IMR-90 (cell line): ENCODE measurements at regions not wholly inside any gene's neighbourhood (a gene's known extent, or its start where the extent isn't known, plus 50 kb on each side); places are given as distances from the start of the nearest gene placed in this dataset.
"Not testable (repeated sequence)": the region's sequence is repeated elsewhere in the genome, so short reads cannot be mapped to it uniquely, and the experiment has no call there.

Source experiments
- ATAC-seq: fragments of 200-7000 bp; cut with Tn5 transposase; 2 replicates; pipeline ENCODE4 v1.9.1; 2020; ENCODE audit warnings: low read depth, mild to moderate bottlenecking, moderate library complexity
- BruUV-seq: library from RNA; stranded (reverse); fragments of 400-500 nt; replicated peaks from 2 replicates; lab custom pipeline; 2021; lab: Mats Ljungman, UMichigan
- CTCF ChIA-PET: fragments of 300-600 bp; formaldehyde crosslinking; extraction: SDS; loops from one replicate; lab custom pipeline; 2021; ENCODE audit warnings: antibody characterized with exemption; lab: Yijun Ruan, JAX
- POLR2A ChIA-PET: fragments of 300-600 bp; sonication (Branson Sonifier 250); formaldehyde crosslinking; loops from one replicate; lab custom pipeline; 2022; ENCODE audit warnings: antibody characterized with exemption; ENCODE audit not compliant: unreplicated experiment; lab: Charles Lee
- DNase-seq: peaks from one replicate; pipeline ENCODE4 v3.0.0; 2013
- H2AFZ ChIP-seq: replicated peaks from 2 replicates; pipeline ENCODE3; 2013; ENCODE audit warnings: low read length, mild to moderate bottlenecking; ENCODE audit not compliant: poor library complexity
- H2AK5ac ChIP-seq: 2 replicates; pipeline ENCODE4 v1.6.1; 2013; ENCODE audit warnings: low read depth, low read length, inconsistent platforms
- H2AK9ac ChIP-seq: replicated peaks from 2 replicates; pipeline ENCODE3; 2013; ENCODE audit warnings: mild to moderate bottlenecking, low read depth, low read length, moderate library complexity; ENCODE audit not compliant: poor library complexity
- H2BK120ac ChIP-seq: 2 replicates; pipeline ENCODE4 v1.6.1; 2013; ENCODE audit warnings: low read depth, low read length, inconsistent platforms
- H2BK15ac ChIP-seq: 3 replicates; pipeline ENCODE4 v1.6.1; 2013; ENCODE audit warnings: low read depth, low read length, inconsistent platforms
- H2BK20ac ChIP-seq: 2 replicates; pipeline ENCODE4 v1.6.1; 2013; ENCODE audit warnings: low read depth, mild to moderate bottlenecking, inconsistent platforms, low read length, moderate library complexity
- H2BK5ac ChIP-seq: 2 replicates; pipeline ENCODE4 v1.6.1; 2013; ENCODE audit warnings: mild to moderate bottlenecking, low read depth, low read length, inconsistent platforms; ENCODE audit not compliant: poor library complexity, severe bottlenecking
- H3K14ac ChIP-seq: replicated peaks from 2 replicates; pipeline ENCODE4 v1.6.1; 2013; ENCODE audit warnings: low read depth, low read length, inconsistent platforms
- H3K18ac ChIP-seq: 2 replicates; pipeline ENCODE4 v1.6.1; 2013; ENCODE audit warnings: low read depth, low read length, control low read depth
- H3K23ac ChIP-seq: 2 replicates; pipeline ENCODE4 v1.6.1; 2013; ENCODE audit warnings: low read depth, low read length, inconsistent platforms
- H3K27ac ChIP-seq: 2 replicates; pipeline ENCODE4 v1.5.1; 2013; ENCODE audit warnings: mild to moderate bottlenecking, control low read depth, low read length; ENCODE audit not compliant: insufficient read depth
- H3K27me3 ChIP-seq: 2 replicates; pipeline ENCODE4 v1.6.1; 2013; ENCODE audit warnings: low read length; ENCODE audit not compliant: control insufficient read depth, insufficient read depth
- H3K36me3 ChIP-seq: 2 replicates; pipeline ENCODE4 v1.6.1; 2013; ENCODE audit warnings: low read length, mixed read lengths; ENCODE audit not compliant: control insufficient read depth, insufficient read depth
- H3K4ac ChIP-seq: 2 replicates; pipeline ENCODE4 v1.6.1; 2013; ENCODE audit warnings: low read depth, low read length, inconsistent platforms
- H3K4me1 ChIP-seq: 2 replicates; pipeline ENCODE4 v1.6.1; 2013; ENCODE audit warnings: low read length, mixed read lengths; ENCODE audit not compliant: control insufficient read depth, insufficient read depth
- H3K4me2 ChIP-seq: 2 replicates; pipeline ENCODE4 v1.6.1; 2013; ENCODE audit warnings: low read depth, mild to moderate bottlenecking, control low read depth, low read length, moderate library complexity
- H3K4me3 ChIP-seq: 2 replicates; pipeline ENCODE4 v1.5.1; 2013; ENCODE audit warnings: low read depth, mild to moderate bottlenecking, control low read depth, low read length, moderate library complexity; ENCODE audit not compliant: insufficient read depth
- H3K56ac ChIP-seq: 2 replicates; pipeline ENCODE4 v1.6.1; 2013; ENCODE audit warnings: low read length, inconsistent platforms; ENCODE audit not compliant: insufficient read depth; ENCODE audit errors: extremely low read depth
- H3K79me1 ChIP-seq, 2 experiments: 2 replicates each; pipeline ENCODE4 v1.6.1; 2013; ENCODE audit warnings: low read length in 2 of 2, inconsistent platforms in 1 of 2, low read depth in 1 of 2
- H3K9ac ChIP-seq: 2 replicates; pipeline ENCODE4 v1.6.1; 2013; ENCODE audit warnings: low read depth, low read length, control low read depth
- H3K9me1 ChIP-seq: 2 replicates; pipeline ENCODE4 v1.6.1; 2013; ENCODE audit warnings: low read length, inconsistent platforms; ENCODE audit not compliant: insufficient read depth
- H3K9me3 ChIP-seq: 2 replicates; pipeline ENCODE4 v1.6.1; 2013; ENCODE audit warnings: low read length; ENCODE audit not compliant: control insufficient read depth, insufficient read depth
- H4K20me1 ChIP-seq: 2 replicates; pipeline ENCODE4 v1.6.1; 2013; ENCODE audit warnings: low read length, inconsistent platforms; ENCODE audit not compliant: insufficient read depth
- H4K5ac ChIP-seq: 2 replicates; pipeline ENCODE4 v1.6.1; 2013; ENCODE audit warnings: mild to moderate bottlenecking, low read depth, low read length, control low read depth
- H4K8ac ChIP-seq, 2 experiments: 2 replicates each; pipeline ENCODE4 v1.6.1; 2013; ENCODE audit warnings: low read depth in 2 of 2, low read length in 2 of 2, control low read depth in 1 of 2, inconsistent platforms in 1 of 2
- H4K91ac ChIP-seq: 2 replicates; pipeline ENCODE4 v1.6.1; 2013; ENCODE audit warnings: low read depth, low read length, inconsistent platforms; ENCODE audit not compliant: insufficient read depth
- CEBPB ChIP-seq: IDR thresholded peaks from 2 replicates; pipeline ENCODE4 v1.6.1; 2012; ENCODE audit warnings: low read depth, low read length, improper control_type of control experiment
- CHD1 ChIP-seq: IDR thresholded peaks from 2 replicates; pipeline ENCODE4 v1.6.1; 2012; ENCODE audit warnings: low read depth, low read length, improper control_type of control experiment
- FOS ChIP-seq: fragments of 150-350 bp; IDR thresholded peaks from 2 replicates; pipeline ENCODE4 v1.6.1; 2016; ENCODE audit warnings: low read depth, low read length
- MAFK ChIP-seq: IDR thresholded peaks from 2 replicates; pipeline ENCODE4 v1.6.1; 2012; ENCODE audit warnings: low read depth, low read length, improper control_type of control experiment
- MAZ ChIP-seq: IDR thresholded peaks from 2 replicates; pipeline ENCODE4 v1.6.1; 2012; ENCODE audit warnings: low read depth, mild to moderate bottlenecking, low read length, improper control_type of control experiment, moderate library complexity, borderline replicate concordance
- MXI1 ChIP-seq: IDR thresholded peaks from 2 replicates; pipeline ENCODE4 v1.6.1; 2012; ENCODE audit warnings: low read depth, mild to moderate bottlenecking, low read length, moderate library complexity, borderline replicate concordance
- WGBS, 2 experiments: methylation state at CpG; one replicate each; pipeline versions ENCODE4 v1.1.5 to v1.1.7; 2013; ENCODE audit warnings: missing lambda C conversion rate in 2 of 2; ENCODE audit not compliant: insufficient read length in 1 of 2; ENCODE audit errors: extremely low coverage in 2 of 2; 5-methylcytosine and 5-hydroxymethylcytosine counted together
- dilution Hi-C: fragments of 300-500 bp; cut with HindIII; formaldehyde crosslinking; loops from one replicate; pipeline ENCODE4 v1.14.3; 2018; ENCODE audit warnings: low sequenced_read_pairs; ENCODE audit not compliant: unreplicated experiment
- in situ Hi-C: fragments of 300-500 bp; cut with MboI; formaldehyde crosslinking; loops from 3 replicates; pipeline ENCODE4 v1.14.3; 2019; ENCODE audit warnings: low sequenced_read_pairs, inconsistent platforms, mixed read lengths
- intact Hi-C: fragments of 100-400 bp; cut with micrococcal nuclease; formaldehyde crosslinking; loops from 2 replicates; pipeline ENCODE4 v1.10.0; 2022
- TF ChIP-seq, protein P1 (sequence below): fragments of 150-350 bp; IDR thresholded peaks from 2 replicates; pipeline ENCODE4 v1.6.1; 2017; ENCODE audit warnings: mild to moderate bottlenecking, antibody characterized with exemption, low read length, low read depth

GRCh38 chr3:95343767-95344166 is 1280.9 kb downstream of the NSUN3 start:
- H3K36me3 ChIP-seq: no peaks in the 10 kb centered on the region
- no peak overlapping the region for H2BK15ac ChIP-seq
- H4K91ac ChIP-seq: no peak overlapping the region
- no peak overlapping the region for H2BK5ac ChIP-seq
- no peaks in the 10 kb centered on the region for H3K79me1 ChIP-seq
- H3K18ac ChIP-seq: no peak overlapping the region
- no peak overlapping the region for H3K4me2 ChIP-seq
- dilution Hi-C loops: no loop called here
- no peak overlapping the region for H3K27ac ChIP-seq
- DNase-seq (no peak), ATAC-seq (no peak)
- H3K4ac ChIP-seq: no peak overlapping the region
- no peak overlapping the region for H3K56ac ChIP-seq
- H4K5ac ChIP-seq: no peak overlapping the region
- no peak overlapping the region for H2AK5ac ChIP-seq
- H2BK120ac ChIP-seq: no peak overlapping the region
- H3K9me1 ChIP-seq: no peaks in the 10 kb centered on the region
- WGBS, 2 experiments: no CpG with 5 or more reads among the region's 1 CpG
- H3K27me3 ChIP-seq: no peaks in the 10 kb centered on the region
- ChIA-PET POLR2A (no interaction called here), CTCF (no interaction called here)
- H4K8ac ChIP-seq: no peak overlapping the region
- H2AFZ ChIP-seq: no peak overlapping the region
- H3K9me3 ChIP-seq: no peaks in the 10 kb centered on the region
- no peak overlapping the region for H3K23ac ChIP-seq
- no peak overlapping the region for H3K4me3 ChIP-seq
- intact Hi-C loops: no loop called here
- no peaks in the 10 kb centered on the region for H4K20me1 ChIP-seq
- no peak overlapping the region for H2AK9ac ChIP-seq
- H3K4me1 ChIP-seq: no peaks in the 10 kb centered on the region
- TF ChIP-seq CHD1 (no peak), MXI1 (no peak), MAFK (no peak), CEBPB (no peak), FOS (no peak), MAZ (no peak)
- TF ChIP-seq, protein P1, sequence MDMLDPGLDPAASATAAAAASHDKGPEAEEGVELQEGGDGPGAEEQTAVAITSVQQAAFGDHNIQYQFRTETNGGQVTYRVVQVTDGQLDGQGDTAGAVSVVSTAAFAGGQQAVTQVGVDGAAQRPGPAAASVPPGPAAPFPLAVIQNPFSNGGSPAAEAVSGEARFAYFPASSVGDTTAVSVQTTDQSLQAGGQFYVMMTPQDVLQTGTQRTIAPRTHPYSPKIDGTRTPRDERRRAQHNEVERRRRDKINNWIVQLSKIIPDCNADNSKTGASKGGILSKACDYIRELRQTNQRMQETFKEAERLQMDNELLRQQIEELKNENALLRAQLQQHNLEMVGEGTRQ: no peak
- H2BK20ac ChIP-seq: no peak overlapping the region
- H3K9ac ChIP-seq: no peak overlapping the region
- in situ Hi-C loops: no loop called here
- no TSS peak for BruUV-seq
- no peak overlapping the region for H3K14ac ChIP-seq

DNA sequence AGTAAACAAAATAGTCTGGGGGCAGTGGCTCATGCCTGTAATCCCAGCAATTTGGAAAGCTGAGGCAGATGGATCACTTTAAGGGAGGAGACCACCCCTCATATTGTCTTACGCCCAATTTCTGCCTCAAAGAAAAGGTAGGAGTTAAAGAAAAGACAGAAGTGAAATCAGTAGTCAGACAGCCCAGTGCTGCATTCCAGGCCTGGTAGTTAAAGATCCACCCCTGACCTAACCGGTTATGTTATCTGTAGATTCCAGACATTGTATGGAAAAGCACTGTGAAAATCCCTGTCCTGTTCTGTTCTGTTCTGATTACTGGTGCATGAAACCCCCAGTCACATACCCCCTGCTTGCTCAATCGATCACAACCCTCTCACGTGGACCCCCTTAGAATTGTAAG is 1285.1 kb downstream of the NSUN3 start:
- H3K79me1 ChIP-seq, dilution Hi-C loops, H3K4ac ChIP-seq, H3K4me3 ChIP-seq, H3K14ac ChIP-seq, H3K9ac ChIP-seq, H3K18ac ChIP-seq, H3K56ac ChIP-seq, H2AFZ ChIP-seq, H3K27ac ChIP-seq, H2BK5ac ChIP-seq, H3K9me1 ChIP-seq, H2AK5ac ChIP-seq, H3K4me2 ChIP-seq, H2AK9ac ChIP-seq, H2BK120ac ChIP-seq, H3K27me3 ChIP-seq, H3K23ac ChIP-seq, POLR2A ChIA-PET, H4K20me1 ChIP-seq, H4K5ac ChIP-seq, H2BK15ac ChIP-seq, H3K4me1 ChIP-seq, H4K8ac ChIP-seq, H4K91ac ChIP-seq, DNase-seq, BruUV-seq, H3K36me3 ChIP-seq, H3K9me3 ChIP-seq, CTCF ChIA-PET, in situ Hi-C loops, ATAC-seq, H2BK20ac ChIP-seq, intact Hi-C loops: not testable (repeated sequence)
- no CpG with 5 or more reads among the region's 4 CpGs for WGBS, 2 experiments
